Ecto neural progenitor cell (in vitro differentiated cells): ENCODE measurements at regions not wholly inside any gene's neighbourhood (a gene's known extent, or its start where the extent isn't known, plus 50 kb on each side); places are given as distances from the start of the nearest gene placed in this dataset.
"Not testable (repeated sequence)": the region's sequence is repeated elsewhere in the genome, so short reads cannot be mapped to it uniquely, and the experiment has no call there.

Experiments
- DNase-seq: peaks from one replicate; pipeline ENCODE4 v3.0.0-alpha.2; 2018; ENCODE audit warnings: low spot score

- no peak for DNase-seq
These were observed 115.6 kb upstream of the KLF14 start for GRCh38 chr7:130849604-130850003.

GRCh38 chr7:130850956-130851355 is 116.9 kb upstream of the KLF14 start:
- DNase-seq, result no peak

- DNase-seq, result no peak
These were observed 118.9 kb upstream of the KLF14 start for GRCh38 chr7:130852867-130853266.

- DNase-seq, result no peak
These were observed 119.7 kb upstream of the KLF14 start for GRCh38 chr7:130853503-130854279.

GRCh38 chr7:130854481-130854880 is 120.5 kb upstream of the KLF14 start:
- no peak for DNase-seq

GRCh38 chr7:130856866-130857265 is 122.9 kb upstream of the KLF14 start:
- DNase-seq, result no peak

- DNase-seq, result not testable (repeated sequence)
These were observed 126.8 kb upstream of the KLF14 start for GRCh38 chr7:130860832-130861231.

- DNase-seq, result no peak
These were observed 131.6 kb upstream of the KLF14 start for GRCh38 chr7:130865408-130866236.

- no peak for DNase-seq
These were observed 133.0 kb upstream of the KLF14 start for GRCh38 chr7:130867039-130867438.

- no peak for DNase-seq
These were observed 133.7 kb upstream of the KLF14 start for GRCh38 chr7:130867581-130868136.

- no peak for DNase-seq
These were observed 134.1 kb upstream of the KLF14 start for GRCh38 chr7:130868139-130868538.

GRCh38 chr7:130869918-130870317 is 135.9 kb upstream of the KLF14 start:
- DNase-seq, result no peak

- DNase-seq, result no peak
These were observed 138.3 kb upstream of the KLF14 start for GRCh38 chr7:130872341-130872740.

- no peak for DNase-seq
These were observed 138.9 kb upstream of the KLF14 start for GRCh38 chr7:130872756-130873448.

GRCh38 chr7:130874071-130874915 is 140.3 kb upstream of the KLF14 start:
- no peak for DNase-seq

- DNase-seq, result peak; percentile 64
These were observed 141.3 kb upstream of the KLF14 start for GRCh38 chr7:130875265-130875741.

GRCh38 chr7:130875901-130876300 is 141.9 kb upstream of the KLF14 start:
- DNase-seq, result no peak

- DNase-seq, result no peak
These were observed 143.4 kb upstream of the KLF14 start for GRCh38 chr7:130877236-130877990.

GRCh38 chr7:130877991-130878305 is 143.9 kb upstream of the KLF14 start:
- no peak for DNase-seq

GRCh38 chr7:130878785-130879184 is 144.8 kb upstream of the KLF14 start:
- no peak for DNase-seq

GRCh38 chr7:130879191-130879590 is 145.2 kb upstream of the KLF14 start:
- no peak for DNase-seq
